ENCODE measurements at regions not wholly inside any gene's neighbourhood (a gene's known extent, or its start where the extent isn't known, plus 50 kb on each side); places are given as distances from the start of the nearest gene placed in this dataset.
"Not testable (repeated sequence)": the region's sequence is repeated elsewhere in the genome, so short reads cannot be mapped to it uniquely, and the experiment has no call there.

- not testable (repeated sequence) for TF ChIP-seq SUZ12 (IDR thresholded peaks at IDR 0.05); FOXM1 (IDR thresholded peaks at IDR 0.05; ENCODE audit: borderline replicate concordance); CTBP1 (IDR thresholded peaks at IDR 0.05; ENCODE audit: borderline replicate concordance); BHLHE40 (IDR thresholded peaks at IDR 0.05; ENCODE audit: borderline replicate concordance); FOXK2 (IDR thresholded peaks at IDR 0.05); ZNF384 (IDR thresholded peaks at IDR 0.05); ARNT (IDR thresholded peaks at IDR 0.05)
- TF ChIP-seq, protein P1, sequence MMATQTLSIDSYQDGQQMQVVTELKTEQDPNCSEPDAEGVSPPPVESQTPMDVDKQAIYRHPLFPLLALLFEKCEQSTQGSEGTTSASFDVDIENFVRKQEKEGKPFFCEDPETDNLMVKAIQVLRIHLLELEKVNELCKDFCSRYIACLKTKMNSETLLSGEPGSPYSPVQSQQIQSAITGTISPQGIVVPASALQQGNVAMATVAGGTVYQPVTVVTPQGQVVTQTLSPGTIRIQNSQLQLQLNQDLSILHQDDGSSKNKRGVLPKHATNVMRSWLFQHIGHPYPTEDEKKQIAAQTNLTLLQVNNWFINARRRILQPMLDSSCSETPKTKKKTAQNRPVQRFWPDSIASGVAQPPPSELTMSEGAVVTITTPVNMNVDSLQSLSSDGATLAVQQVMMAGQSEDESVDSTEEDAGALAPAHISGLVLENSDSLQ (IDR thresholded peaks at IDR 0.05), result not testable (repeated sequence)
These were observed 202.4 kb upstream of the ZNF322 start for GRCh38 chr6:26861913-26862312.
